PC-9 (cell line): ENCODE measurements at regions not wholly inside any gene's neighbourhood (a gene's known extent, or its start where the extent isn't known, plus 50 kb on each side); places are given as distances from the start of the nearest gene placed in this dataset.

ENCODE experiments used
- BruUV-seq: library from RNA; stranded (reverse); fragments of 400-500 nt; replicated peaks from 2 replicates; lab custom pipeline; 2021; lab: Mats Ljungman, UMichigan
- CTCF ChIA-PET: fragments of 300-600 bp; sonication (Branson Sonifier 250); formaldehyde crosslinking; loops from one replicate; lab custom pipeline; 2022; ENCODE audit warnings: antibody characterized with exemption; lab: Charles Lee
- POLR2A ChIA-PET: fragments of 300-600 bp; sonication (Branson Sonifier 250); formaldehyde crosslinking; loops from one replicate; lab custom pipeline; 2022; ENCODE audit warnings: antibody characterized with exemption; ENCODE audit not compliant: unreplicated experiment; lab: Charles Lee
- DNase-seq, 2 experiments: peaks; one replicate each; pipeline versions ENCODE4 v3.0.0 to v3.0.0-alpha.2; 2015 to 2022; ENCODE audit warnings: mixed read lengths in 1 of 2
- H2AFZ ChIP-seq: fragments of 200-600 bp; sonication (generic); 2 replicates; pipeline ENCODE4 v1.8.1; 2017; ENCODE audit warnings: antibody characterized with exemption
- H3F3A ChIP-seq: fragments of 200-600 bp; sonication (generic); 2 replicates; pipeline ENCODE4 v1.8.1; 2017; ENCODE audit warnings: antibody characterized with exemption, mild to moderate bottlenecking, low read depth; ENCODE audit not compliant: insufficient read depth
- H3K27ac ChIP-seq: fragments of 200-600 bp; sonication (generic); 2 replicates; pipeline ENCODE4 v1.6.1; 2016; ENCODE audit warnings: mixed run types
- H3K27me3 ChIP-seq: fragments of 200-600 bp; sonication (generic); 2 replicates; pipeline ENCODE4 v1.6.1; 2016; ENCODE audit warnings: low read depth, mixed run types; ENCODE audit not compliant: insufficient read depth
- H3K36me3 ChIP-seq: fragments of 200-600 bp; sonication (generic); 2 replicates; pipeline ENCODE4 v1.6.1; 2016; ENCODE audit warnings: low read depth, mixed run types
- H3K4me1 ChIP-seq: fragments of 200-600 bp; sonication (generic); replicated peaks from 2 replicates; pipeline ENCODE4 v1.6.1; 2016; ENCODE audit warnings: mixed run types; ENCODE audit not compliant: insufficient read depth
- H3K4me2 ChIP-seq: fragments of 200-600 bp; sonication (generic); 2 replicates; pipeline ENCODE4 v1.6.1; 2017; ENCODE audit warnings: mixed run types
- H3K4me3 ChIP-seq: fragments of 200-600 bp; sonication (generic); 2 replicates; pipeline ENCODE4 v1.6.1; 2016; ENCODE audit warnings: mixed run types
- H3K79me2 ChIP-seq: fragments of 200-600 bp; sonication (generic); 2 replicates; pipeline ENCODE4 v1.6.1; 2017; ENCODE audit warnings: low read depth, mixed run types
- H3K9me2 ChIP-seq: fragments of 200-600 bp; sonication (generic); 2 replicates; pipeline ENCODE4 v1.8.1; 2017; ENCODE audit warnings: mild to moderate bottlenecking; ENCODE audit not compliant: insufficient read depth
- H3K9me3 ChIP-seq: fragments of 200-600 bp; sonication (generic); 2 replicates; pipeline ENCODE4 v1.8.1; 2016; ENCODE audit warnings: low read depth; ENCODE audit not compliant: insufficient read depth
- H4K20me1 ChIP-seq: fragments of 200-600 bp; sonication (generic); 2 replicates; pipeline ENCODE4 v1.8.1; 2017; ENCODE audit not compliant: insufficient read depth
- CTCF ChIP-seq: fragments of 200-600 bp; sonication (generic); conservative IDR thresholded peaks from 2 replicates; pipeline ENCODE4 v1.6.1; 2017; ENCODE audit warnings: mixed run types, antibody characterized with exemption, mild to moderate bottlenecking, moderate library complexity
- EZH2 ChIP-seq: fragments of 200-600 bp; sonication (generic); IDR thresholded peaks from 2 replicates; pipeline ENCODE4 v1.8.0; 2017; ENCODE audit warnings: antibody characterized with exemption, low read depth
- intact Hi-C: fragments of 100-400 bp; cut with micrococcal nuclease; formaldehyde crosslinking; loops from one replicate; pipeline ENCODE4 v1.10.0; 2022; ENCODE audit not compliant: unreplicated experiment

GRCh38 chr7:84372712-84373111 lies 178.1 kb upstream of the SEMA3A start:
- Histone ChIP-seq H4K20me1 (no peaks in the 10 kb centered on the region), H3K79me2 (no peaks in the 10 kb centered on the region), H3K36me3 (no peaks in the 10 kb centered on the region), H2AFZ (no peak overlapping the region), H3F3A (no peaks in the 10 kb centered on the region), H3K9me3 (no peaks in the 10 kb centered on the region), H3K4me2 (no peak overlapping the region), H3K27me3 (no peaks in the 10 kb centered on the region), H3K27ac (no peak overlapping the region), H3K4me1 (no peaks in the 10 kb centered on the region), H3K4me3 (no peak overlapping the region), H3K9me2 (no peaks in the 10 kb centered on the region)
- TF ChIP-seq EZH2, result no peak
- no peak for TF ChIP-seq CTCF
- BruUV-seq, result no TSS peak
- intact Hi-C loops, result no loop called here
- no peak for DNase-seq
- ChIA-PET CTCF (no interaction called here), POLR2A (no interaction called here)

DNA sequence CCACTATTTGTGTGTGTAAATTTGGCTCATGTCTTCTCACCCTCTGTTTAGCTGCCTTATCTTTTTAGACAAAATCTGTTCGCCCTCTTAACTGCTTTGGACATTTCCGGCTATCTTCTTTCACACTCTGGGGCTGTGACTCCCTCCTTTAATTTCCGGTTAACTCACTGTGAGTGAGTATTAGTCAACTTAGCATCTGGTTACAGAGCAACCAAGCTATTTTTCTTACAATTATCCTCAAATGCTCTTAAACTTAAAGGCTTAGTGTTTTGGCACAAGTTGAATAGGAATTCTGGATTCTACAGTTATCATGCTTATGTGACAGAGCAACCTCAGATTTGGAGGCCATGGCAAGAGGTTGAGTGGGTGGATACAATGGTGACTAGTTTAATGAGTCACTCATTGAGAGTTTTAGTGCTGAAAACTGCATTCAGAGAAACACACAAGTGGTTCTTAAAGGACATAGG lies 177.6 kb upstream of the SEMA3A start:
- Histone ChIP-seq H3K36me3 (no peaks in the 10 kb centered on the region), H3F3A (no peaks in the 10 kb centered on the region), H3K9me3 (no peaks in the 10 kb centered on the region), H3K9me2 (no peaks in the 10 kb centered on the region), H3K4me2 (no peak overlapping the region), H3K79me2 (no peaks in the 10 kb centered on the region), H3K27ac (no peak overlapping the region), H2AFZ (no peak overlapping the region), H3K4me1 (no peaks in the 10 kb centered on the region), H3K4me3 (no peak overlapping the region), H3K27me3 (no peaks in the 10 kb centered on the region), H4K20me1 (no peaks in the 10 kb centered on the region)
- intact Hi-C loops, result no loop called here
- no peak for DNase-seq
- BruUV-seq, result no TSS peak
- ChIA-PET CTCF (no interaction called here), POLR2A (no interaction called here)
- no peak for TF ChIP-seq CTCF
- no peak for TF ChIP-seq EZH2

- DNase-seq, result no peak
- POLR2A ChIA-PET, result no interaction called here
- CTCF ChIA-PET, result no interaction called here
- H3K79me2 ChIP-seq, result no peaks in the 10 kb centered on the region
- H3F3A ChIP-seq, result no peaks in the 10 kb centered on the region
- TF ChIP-seq EZH2 (no peak), CTCF (no peak)
- intact Hi-C loops, result no loop called here
- BruUV-seq, result no TSS peak
- no peaks in the 10 kb centered on the region for H3K9me2 ChIP-seq
- H3K27me3 ChIP-seq, result no peaks in the 10 kb centered on the region
- no peak overlapping the region for H3K4me3 ChIP-seq
- H3K4me2 ChIP-seq, result no peak overlapping the region
- H3K27ac ChIP-seq, result no peak overlapping the region
- no peaks in the 10 kb centered on the region for H3K36me3 ChIP-seq
- no peaks in the 10 kb centered on the region for H3K4me1 ChIP-seq
- no peaks in the 10 kb centered on the region for H4K20me1 ChIP-seq
- no peaks in the 10 kb centered on the region for H3K9me3 ChIP-seq
- no peak overlapping the region for H2AFZ ChIP-seq
Measured at GRCh38 chr7:84370114-84370513, 175.5 kb upstream of the SEMA3A start.
